OCI-LY7 (cell line): ENCODE measurements at regions not wholly inside any gene's neighbourhood (a gene's known extent, or its start where the extent isn't known, plus 50 kb on each side); places are given as distances from the start of the nearest gene placed in this dataset.

Experiments used
- BruUV-seq: library from RNA; stranded (reverse); fragments of 400-500 nt; replicated peaks from 2 replicates; lab custom pipeline; 2021; lab: Mats Ljungman, UMichigan
- CTCF ChIA-PET: fragments of 300-600 bp; sonication (Branson Sonifier 250); formaldehyde crosslinking; loops from one replicate; lab custom pipeline; 2022; ENCODE audit warnings: antibody characterized with exemption; ENCODE audit not compliant: unreplicated experiment; lab: Charles Lee
- POLR2A ChIA-PET: fragments of 300-600 bp; sonication (Branson Sonifier 250); formaldehyde crosslinking; loops from one replicate; lab custom pipeline; 2022; ENCODE audit warnings: antibody characterized with exemption; lab: Charles Lee
- DNase-seq: peaks from one replicate; pipeline ENCODE4 v3.0.0-alpha.2; 2015; ENCODE audit warnings: low spot score
- H2AFZ ChIP-seq: fragments of 200-600 bp; sonication (generic), shearing (Covaris generic); 2 replicates; pipeline ENCODE4 v1.6.1; 2014; ENCODE audit warnings: mild to moderate bottlenecking, antibody characterized with exemption, low read length, moderate library complexity
- H3K27ac ChIP-seq: fragments of 200-600 bp; sonication (generic); 2 replicates; pipeline ENCODE4 v1.5.1; 2014; ENCODE audit warnings: mixed run types, low read depth, mild to moderate bottlenecking, moderate library complexity, low read length, inconsistent platforms; ENCODE audit not compliant: poor library complexity, severe bottlenecking
- H3K36me3 ChIP-seq: fragments of 200-600 bp; sonication (generic); 2 replicates; pipeline ENCODE4 v1.6.1; 2014; ENCODE audit warnings: mild to moderate bottlenecking, antibody characterized with exemption, low read length, moderate library complexity, mixed read lengths; ENCODE audit not compliant: insufficient read depth
- H3K4me1 ChIP-seq: fragments of 200-600 bp; sonication (generic); 2 replicates; pipeline ENCODE4 v1.5.1; 2014; ENCODE audit warnings: mild to moderate bottlenecking, low read length; ENCODE audit not compliant: insufficient read depth, poor library complexity, severe bottlenecking
- H3K4me2 ChIP-seq: fragments of 200-600 bp; sonication (generic); 2 replicates; pipeline ENCODE4 v1.6.1; 2014; ENCODE audit warnings: mild to moderate bottlenecking, low read length
- H3K4me3 ChIP-seq: fragments of 200-600 bp; sonication (generic); 2 replicates; pipeline ENCODE4 v1.5.1; 2014; ENCODE audit warnings: mild to moderate bottlenecking, low read depth, low read length; ENCODE audit not compliant: poor library complexity, severe bottlenecking
- H3K79me2 ChIP-seq: fragments of 200-600 bp; sonication (generic); 2 replicates; pipeline ENCODE4 v1.6.1; 2016; ENCODE audit warnings: low read depth, mild to moderate bottlenecking, low read length, moderate library complexity, mixed read lengths; ENCODE audit not compliant: insufficient read depth
- H3K9me2 ChIP-seq: fragments of 200-600 bp; sonication (generic); 2 replicates; pipeline ENCODE4 v1.6.1; 2016; ENCODE audit warnings: mild to moderate bottlenecking, low read length, mixed read lengths; ENCODE audit not compliant: insufficient read depth
- H3K9me3 ChIP-seq: fragments of 200-600 bp; sonication (generic); 2 replicates; pipeline ENCODE4 v1.6.1; 2014; ENCODE audit warnings: mild to moderate bottlenecking, mixed run types, low read length, mixed read lengths
- H4K20me1 ChIP-seq: fragments of 200-600 bp; sonication (generic); 2 replicates; pipeline ENCODE4 v1.6.1; 2014; ENCODE audit warnings: mild to moderate bottlenecking, antibody characterized with exemption, low read length, moderate library complexity, mixed read lengths; ENCODE audit not compliant: insufficient read depth
- CTCF ChIP-seq: fragments of 200-600 bp; sonication (generic); conservative IDR thresholded peaks from 2 replicates; pipeline ENCODE4 v1.5.1; 2014; ENCODE audit warnings: mild to moderate bottlenecking, antibody characterized with exemption, low read length, moderate library complexity, mixed read lengths
- EZH2phosphoT487 ChIP-seq: fragments of 200-600 bp; sonication (generic); IDR thresholded peaks from 2 replicates; pipeline ENCODE4 v1.6.1; 2018; ENCODE audit warnings: low read depth, borderline replicate concordance, mild to moderate bottlenecking, mixed run types, antibody characterized with exemption, low read length, moderate library complexity, mixed read lengths
- intact Hi-C: fragments of 100-400 bp; cut with micrococcal nuclease; formaldehyde crosslinking; loops from one replicate; pipeline ENCODE4 v1.10.0; 2022; ENCODE audit not compliant: unreplicated experiment

DNA sequence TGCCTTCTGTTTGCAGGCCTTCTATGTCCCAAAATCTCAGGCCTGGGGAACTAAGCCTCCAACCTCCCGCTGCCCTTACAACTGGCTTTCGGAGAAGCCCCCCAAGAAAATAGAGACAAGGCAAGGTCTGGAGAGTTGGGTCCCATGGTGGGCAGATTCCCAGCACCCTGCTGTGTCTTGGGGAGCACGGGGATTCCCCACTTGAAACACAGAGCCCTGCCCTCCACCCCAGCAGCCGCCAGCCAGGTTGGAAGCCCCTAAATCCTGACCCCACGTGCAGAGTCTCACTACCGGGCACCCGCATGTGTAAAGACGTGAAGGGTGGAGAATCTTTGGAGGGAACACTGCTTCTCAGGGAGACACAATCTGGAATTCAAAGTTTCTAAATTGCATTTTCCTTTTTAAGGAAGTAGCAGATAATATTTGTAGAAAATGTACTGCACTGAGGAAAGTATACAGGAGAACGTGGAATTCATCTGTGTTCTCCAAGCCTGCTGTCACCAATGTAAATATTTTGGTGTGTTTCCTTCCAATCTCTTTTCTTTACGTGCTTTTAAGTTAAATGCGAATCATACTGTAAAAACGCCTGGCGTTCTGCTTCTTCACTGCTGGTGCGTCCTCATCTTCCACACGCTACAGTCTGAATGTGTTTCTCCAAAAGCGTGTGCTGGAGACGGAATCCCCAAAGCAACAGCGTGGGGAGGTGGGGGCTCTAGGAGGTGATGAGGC is 220.9 kb downstream of the BRD1 start:
- Histone ChIP-seq H3K4me3 (no peak overlapping the region), H3K36me3 (no peaks in the 10 kb centered on the region; the same call in 1 of the 2 replicates), H2AFZ (no peak overlapping the region), H3K27ac (no peak overlapping the region), H3K79me2 (no peaks in the 10 kb centered on the region), H3K4me1 (no peaks in the 10 kb centered on the region), H3K9me2 (no peaks in the 10 kb centered on the region), H4K20me1 (no peaks in the 10 kb centered on the region), H3K4me2 (no peak overlapping the region), H3K9me3 (peaks cover 6% of the 10 kb centered on the region; the same call in 1 of the 2 replicates)
- POLR2A ChIA-PET = no interaction called here
- BruUV-seq = no TSS peak
- intact Hi-C loops = no loop called here
- no peak for DNase-seq
- CTCF ChIA-PET = no interaction called here
- no peak for TF ChIP-seq EZH2phosphoT487
- TF ChIP-seq CTCF = no peak

GRCh38 chr22:49604732-49605302 is 222.9 kb downstream of the BRD1 start:
- peaks cover 6% of the 10 kb centered on the region; the same call in 1 of the 2 replicates for H3K9me3 ChIP-seq
- intact Hi-C loops = no loop called here
- TF ChIP-seq EZH2phosphoT487 (no peak), CTCF (peak; percentile 54)
- no peak overlapping the region for H3K4me2 ChIP-seq
- H3K4me1 ChIP-seq = no peaks in the 10 kb centered on the region
- no peak overlapping the region for H3K4me3 ChIP-seq
- POLR2A ChIA-PET = no interaction called here
- CTCF ChIA-PET = no interaction called here
- no peaks in the 10 kb centered on the region for H4K20me1 ChIP-seq
- no TSS peak for BruUV-seq
- no peak overlapping the region for H2AFZ ChIP-seq
- H3K79me2 ChIP-seq = no peaks in the 10 kb centered on the region
- no peak for DNase-seq
- no peak overlapping the region for H3K27ac ChIP-seq
- H3K9me2 ChIP-seq = no peaks in the 10 kb centered on the region
- H3K36me3 ChIP-seq = no peaks in the 10 kb centered on the region; the same call in 1 of the 2 replicates

- H3K36me3 ChIP-seq = peaks cover under 1% of the 10 kb centered on the region; the same call in 1 of the 2 replicates
- H3K27ac ChIP-seq = no peak overlapping the region
- DNase-seq = no peak
- no peaks in the 10 kb centered on the region for H3K4me1 ChIP-seq
- no peaks in the 10 kb centered on the region for H3K79me2 ChIP-seq
- ChIA-PET CTCF (no interaction called here), POLR2A (no interaction called here)
- H3K4me3 ChIP-seq = no peak overlapping the region
- no TSS peak for BruUV-seq
- intact Hi-C loops = no loop called here
- TF ChIP-seq CTCF (no peak), EZH2phosphoT487 (no peak)
- H4K20me1 ChIP-seq = no peaks in the 10 kb centered on the region
- peaks cover 6% of the 10 kb centered on the region; the same call in 1 of the 2 replicates for H3K9me3 ChIP-seq
- no peaks in the 10 kb centered on the region for H3K9me2 ChIP-seq
- no peak overlapping the region for H3K4me2 ChIP-seq
- H2AFZ ChIP-seq = no peak overlapping the region
Observed at GRCh38 chr22:49603016-49603415, 224.7 kb downstream of the BRD1 start.
